SH-SY5Y (cell line): ENCODE measurements at regions not wholly inside any gene's neighbourhood (a gene's known extent, or its start where the extent isn't known, plus 50 kb on each side); places are given as distances from the start of the nearest gene placed in this dataset.

Experiments
- GATA2 ChIP-seq: IDR thresholded peaks from 2 replicates; pipeline ENCODE4 v1.6.1; 2011; ENCODE audit warnings: mild to moderate bottlenecking, low read depth, low read length
- GATA3 ChIP-seq: IDR thresholded peaks from 2 replicates; pipeline ENCODE4 v1.6.1; 2011; ENCODE audit warnings: low read depth, mild to moderate bottlenecking, low read length, moderate library complexity

DNA sequence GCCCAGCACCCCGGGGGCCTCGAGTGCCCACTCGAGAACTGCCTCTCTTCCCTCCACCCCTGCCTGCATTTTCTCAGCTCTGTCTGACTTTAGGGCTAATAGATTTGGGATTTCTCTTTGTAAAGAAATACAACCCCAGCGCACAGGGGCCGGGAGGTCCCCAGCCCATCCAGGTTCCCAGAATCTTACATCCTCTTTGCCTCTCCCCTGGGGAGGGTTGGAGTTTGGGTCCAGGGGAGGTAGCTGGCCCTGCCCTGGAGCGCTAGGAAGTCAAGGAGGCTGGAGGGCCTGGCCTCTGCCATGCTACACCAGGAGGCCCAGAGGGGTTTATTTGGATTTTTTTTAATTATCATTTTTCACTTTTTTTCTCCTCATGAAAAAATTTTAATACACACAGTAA is 65.7 kb upstream of the LMO1 start:
- TF ChIP-seq GATA3 (no peak), GATA2 (no peak)
